ENCODE measurements at regions not wholly inside any gene's neighbourhood (a gene's known extent, or its start where the extent isn't known, plus 50 kb on each side); places are given as distances from the start of the nearest gene placed in this dataset.

DNA sequence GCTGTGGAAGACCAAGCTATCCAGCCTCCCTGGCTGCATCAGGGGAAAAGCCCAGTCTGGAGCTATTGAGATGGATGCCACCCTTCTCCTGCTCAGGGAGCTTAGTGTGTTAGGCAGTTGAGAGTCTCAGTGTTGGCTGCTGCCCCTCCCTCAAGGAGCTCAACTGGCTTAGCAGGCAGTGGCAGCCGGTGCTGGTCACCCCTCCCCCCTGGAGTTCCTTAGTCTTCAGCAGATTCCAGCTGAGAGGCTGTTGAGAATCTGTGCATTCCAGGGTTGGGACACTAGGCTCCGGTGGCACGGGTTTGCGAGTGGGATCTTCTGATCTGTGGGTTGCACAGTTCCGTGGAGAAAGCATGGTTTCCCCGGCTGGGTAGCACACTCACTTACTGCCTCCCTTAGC is 883.8 kb downstream of the NSUN3 start:
- TF ChIP-seq POLR2A (IDR thresholded peaks at IDR 0.05), result no peak
- TF ChIP-seq, protein P1, sequence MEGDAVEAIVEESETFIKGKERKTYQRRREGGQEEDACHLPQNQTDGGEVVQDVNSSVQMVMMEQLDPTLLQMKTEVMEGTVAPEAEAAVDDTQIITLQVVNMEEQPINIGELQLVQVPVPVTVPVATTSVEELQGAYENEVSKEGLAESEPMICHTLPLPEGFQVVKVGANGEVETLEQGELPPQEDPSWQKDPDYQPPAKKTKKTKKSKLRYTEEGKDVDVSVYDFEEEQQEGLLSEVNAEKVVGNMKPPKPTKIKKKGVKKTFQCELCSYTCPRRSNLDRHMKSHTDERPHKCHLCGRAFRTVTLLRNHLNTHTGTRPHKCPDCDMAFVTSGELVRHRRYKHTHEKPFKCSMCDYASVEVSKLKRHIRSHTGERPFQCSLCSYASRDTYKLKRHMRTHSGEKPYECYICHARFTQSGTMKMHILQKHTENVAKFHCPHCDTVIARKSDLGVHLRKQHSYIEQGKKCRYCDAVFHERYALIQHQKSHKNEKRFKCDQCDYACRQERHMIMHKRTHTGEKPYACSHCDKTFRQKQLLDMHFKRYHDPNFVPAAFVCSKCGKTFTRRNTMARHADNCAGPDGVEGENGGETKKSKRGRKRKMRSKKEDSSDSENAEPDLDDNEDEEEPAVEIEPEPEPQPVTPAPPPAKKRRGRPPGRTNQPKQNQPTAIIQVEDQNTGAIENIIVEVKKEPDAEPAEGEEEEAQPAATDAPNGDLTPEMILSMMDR (IDR thresholded peaks at IDR 0.05), result no peak
